ENCODE measurements at regions not wholly inside any gene's neighbourhood (a gene's known extent, or its start where the extent isn't known, plus 50 kb on each side); places are given as distances from the start of the nearest gene placed in this dataset.

DNA sequence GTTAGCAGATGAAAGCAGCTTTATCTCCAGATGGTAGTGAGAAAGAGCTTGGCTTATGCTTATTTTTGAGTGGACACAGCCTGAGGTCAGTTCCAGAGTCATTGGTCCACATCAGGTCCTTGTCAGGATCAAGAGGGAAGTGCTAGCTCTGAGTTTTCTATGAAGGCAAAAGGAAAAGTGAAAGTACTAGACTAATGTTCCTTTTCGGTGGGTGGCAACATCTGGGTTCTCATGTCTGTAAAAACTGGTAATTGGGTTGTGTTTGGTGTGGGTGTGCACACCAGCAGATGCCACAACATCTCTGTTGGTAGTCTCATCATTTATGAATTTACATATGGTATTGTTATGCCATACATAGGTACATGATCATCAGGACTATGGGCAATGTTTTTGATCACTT lies 210.5 kb downstream of the PWWP3B start:
- H3K4me3 ChIP-seq (ENCODE audit: low read length, poor library complexity, severe bottlenecking) = peak overlapping the region; percentile 53

DNA sequence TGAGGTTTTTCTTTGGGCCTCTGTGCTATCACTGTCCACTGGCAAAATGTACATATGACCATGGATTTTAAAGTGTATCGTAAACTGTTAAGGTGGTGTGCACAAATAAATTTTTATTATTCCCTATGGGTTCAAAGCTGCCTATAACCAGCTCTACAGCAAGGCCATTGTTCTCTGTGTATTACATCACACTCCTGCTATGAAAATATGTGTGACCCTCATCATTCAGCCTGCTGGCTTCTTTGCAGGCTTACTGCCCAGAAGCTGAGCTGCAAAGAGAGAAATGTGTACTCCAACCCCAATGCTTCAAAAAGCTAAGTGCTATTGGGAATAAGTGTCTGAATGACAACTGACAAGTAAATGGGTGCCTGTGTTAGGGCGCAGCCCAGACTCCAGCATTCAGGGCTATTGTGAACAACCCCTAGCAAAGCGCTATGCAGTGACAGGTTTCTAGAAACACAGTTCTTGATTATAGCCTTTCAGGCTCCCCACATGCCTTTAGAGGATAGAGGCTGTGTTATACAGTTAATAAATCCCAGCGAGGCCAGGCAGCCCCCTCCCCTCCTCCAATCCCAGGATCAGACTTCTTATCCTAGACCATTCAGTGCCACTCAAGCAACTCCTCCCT lies 220.4 kb upstream of the RADX start:
- no peak for TF ChIP-seq EZH2phosphoT487 (IDR thresholded peaks at IDR 0.05; ENCODE audit: borderline replicate concordance)
- TF ChIP-seq, protein P1, sequence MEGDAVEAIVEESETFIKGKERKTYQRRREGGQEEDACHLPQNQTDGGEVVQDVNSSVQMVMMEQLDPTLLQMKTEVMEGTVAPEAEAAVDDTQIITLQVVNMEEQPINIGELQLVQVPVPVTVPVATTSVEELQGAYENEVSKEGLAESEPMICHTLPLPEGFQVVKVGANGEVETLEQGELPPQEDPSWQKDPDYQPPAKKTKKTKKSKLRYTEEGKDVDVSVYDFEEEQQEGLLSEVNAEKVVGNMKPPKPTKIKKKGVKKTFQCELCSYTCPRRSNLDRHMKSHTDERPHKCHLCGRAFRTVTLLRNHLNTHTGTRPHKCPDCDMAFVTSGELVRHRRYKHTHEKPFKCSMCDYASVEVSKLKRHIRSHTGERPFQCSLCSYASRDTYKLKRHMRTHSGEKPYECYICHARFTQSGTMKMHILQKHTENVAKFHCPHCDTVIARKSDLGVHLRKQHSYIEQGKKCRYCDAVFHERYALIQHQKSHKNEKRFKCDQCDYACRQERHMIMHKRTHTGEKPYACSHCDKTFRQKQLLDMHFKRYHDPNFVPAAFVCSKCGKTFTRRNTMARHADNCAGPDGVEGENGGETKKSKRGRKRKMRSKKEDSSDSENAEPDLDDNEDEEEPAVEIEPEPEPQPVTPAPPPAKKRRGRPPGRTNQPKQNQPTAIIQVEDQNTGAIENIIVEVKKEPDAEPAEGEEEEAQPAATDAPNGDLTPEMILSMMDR (conservative IDR thresholded peaks at IDR 0.05; ENCODE audit: low read length) = no peak
- H3K79me2 ChIP-seq (ENCODE audit: insufficient read depth, low read length) = no peaks in the 10 kb centered on the region
- H2AFZ ChIP-seq (ENCODE audit: low read length) = no peak overlapping the region
- H3K27me3 ChIP-seq (ENCODE audit: insufficient read depth, low read length, poor library complexity, severe bottlenecking) = no peaks in the 10 kb centered on the region
- no peak overlapping the region for H3K9ac ChIP-seq (ENCODE audit: low read depth, low read length, poor library complexity, severe bottlenecking)
- no peaks in the 10 kb centered on the region for H4K20me1 ChIP-seq (ENCODE audit: insufficient read depth, low read length, poor library complexity, severe bottlenecking)
- no peaks in the 10 kb centered on the region for H3K9me2 ChIP-seq (replicated peaks; ENCODE audit: low read depth, low read length)
- no peaks in the 10 kb centered on the region for H3K36me3 ChIP-seq (ENCODE audit: insufficient read depth, low read length)
- H3K4me3 ChIP-seq (ENCODE audit: low read length, poor library complexity, severe bottlenecking) = no peak overlapping the region
- H3K4me1 ChIP-seq (ENCODE audit: insufficient read depth, low read length, poor library complexity, severe bottlenecking) = no peaks in the 10 kb centered on the region
- H3F3A ChIP-seq (ENCODE audit: low read depth) = no peaks in the 10 kb centered on the region
- H3K4me2 ChIP-seq (ENCODE audit: low read depth, low read length, poor library complexity, severe bottlenecking) = no peak overlapping the region
- H3K9me3 ChIP-seq (ENCODE audit: insufficient read depth, low read depth, low read length) = no peaks in the 10 kb centered on the region

More for the DNA sequence above, 210.5 kb downstream of the PWWP3B start:
- Histone ChIP-seq H3K36me3 (ENCODE audit: insufficient read depth, low read length) (no peaks in the 10 kb centered on the region), H3K79me2 (ENCODE audit: insufficient read depth, low read length) (no peaks in the 10 kb centered on the region), H3F3A (ENCODE audit: low read depth) (no peaks in the 10 kb centered on the region), H3K4me1 (ENCODE audit: insufficient read depth, low read length, poor library complexity, severe bottlenecking) (no peaks in the 10 kb centered on the region), H3K9ac (ENCODE audit: low read depth, low read length, poor library complexity, severe bottlenecking) (no peak overlapping the region), H4K20me1 (ENCODE audit: insufficient read depth, low read length, poor library complexity, severe bottlenecking) (no peaks in the 10 kb centered on the region), H3K27me3 (ENCODE audit: insufficient read depth, low read length, poor library complexity, severe bottlenecking) (no peaks in the 10 kb centered on the region), H3K4me2 (ENCODE audit: low read depth, low read length, poor library complexity, severe bottlenecking) (peak overlapping the region; percentile 54), H3K9me3 (ENCODE audit: insufficient read depth, low read depth, low read length) (no peaks in the 10 kb centered on the region), H2AFZ (ENCODE audit: low read length) (peak overlapping the region; percentile 80; the same call in 1 of the 2 replicates), H3K9me2 (replicated peaks; ENCODE audit: low read depth, low read length) (no peaks in the 10 kb centered on the region)
- TF ChIP-seq, protein P1 (conservative IDR thresholded peaks at IDR 0.05; ENCODE audit: low read length) = no peak
- TF ChIP-seq EZH2phosphoT487 (IDR thresholded peaks at IDR 0.05; ENCODE audit: borderline replicate concordance) = no peak

DNA sequence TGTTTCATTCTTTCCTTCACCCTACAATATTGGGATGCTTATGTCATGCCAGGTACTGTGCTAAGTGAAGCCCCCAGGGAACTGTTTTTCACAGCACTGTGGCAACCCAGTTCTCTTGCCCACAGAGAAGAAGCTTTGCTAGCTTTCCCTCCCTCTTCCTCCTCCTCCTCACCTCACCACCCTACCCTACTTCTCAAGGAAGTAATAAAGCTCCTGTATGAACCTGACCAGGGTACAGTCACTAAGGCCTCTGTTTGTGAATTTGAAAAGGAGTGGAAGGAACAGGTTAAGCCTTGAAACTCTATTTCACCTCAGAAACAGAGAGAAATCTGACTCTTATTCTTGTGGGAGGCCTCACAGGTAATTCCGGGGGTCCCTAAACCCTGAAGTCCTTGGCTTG lies 219.4 kb upstream of the RADX start:
- Histone ChIP-seq H3K4me2 (ENCODE audit: low read depth, low read length, poor library complexity, severe bottlenecking) (no peak overlapping the region), H3K9ac (ENCODE audit: low read depth, low read length, poor library complexity, severe bottlenecking) (no peak overlapping the region), H3K4me3 (ENCODE audit: low read length, poor library complexity, severe bottlenecking) (no peak overlapping the region), H3K9me3 (ENCODE audit: insufficient read depth, low read depth, low read length) (no peaks in the 10 kb centered on the region), H3K4me1 (ENCODE audit: insufficient read depth, low read length, poor library complexity, severe bottlenecking) (no peaks in the 10 kb centered on the region), H3F3A (ENCODE audit: low read depth) (no peaks in the 10 kb centered on the region), H3K9me2 (replicated peaks; ENCODE audit: low read depth, low read length) (no peaks in the 10 kb centered on the region), H4K20me1 (ENCODE audit: insufficient read depth, low read length, poor library complexity, severe bottlenecking) (no peaks in the 10 kb centered on the region), H2AFZ (ENCODE audit: low read length) (no peak overlapping the region; the same call in 1 of the 2 replicates), H3K27me3 (ENCODE audit: insufficient read depth, low read length, poor library complexity, severe bottlenecking) (no peaks in the 10 kb centered on the region), H3K36me3 (ENCODE audit: insufficient read depth, low read length) (no peaks in the 10 kb centered on the region), H3K79me2 (ENCODE audit: insufficient read depth, low read length) (no peaks in the 10 kb centered on the region)
- TF ChIP-seq, protein P1 (conservative IDR thresholded peaks at IDR 0.05; ENCODE audit: low read length) = no peak
- TF ChIP-seq EZH2phosphoT487 (IDR thresholded peaks at IDR 0.05; ENCODE audit: borderline replicate concordance) = no peak

Data from Loucy (cell line).